Neural progenitor cell (in vitro differentiated cells): ENCODE measurements at regions not wholly inside any gene's neighbourhood (a gene's known extent, or its start where the extent isn't known, plus 50 kb on each side); places are given as distances from the start of the nearest gene placed in this dataset.

Experiments used
- DNase-seq: peaks from one replicate; pipeline ENCODE4 v3.0.0-alpha.2; 2016; ENCODE audit warnings: low spot score
- H2AFZ ChIP-seq: fragments of 200-600 bp; sonication (generic); replicated peaks from 2 replicates; pipeline ENCODE4 v1.6.1; 2016; ENCODE audit warnings: antibody characterized with exemption
- H3F3A ChIP-seq: fragments of 200-600 bp; sonication (generic); 2 replicates; pipeline ENCODE4 v1.6.1; 2016; ENCODE audit warnings: antibody characterized with exemption, low read depth
- H3K27ac ChIP-seq: fragments of 200-600 bp; sonication (generic); 2 replicates; pipeline ENCODE4 v1.5.1; 2016; ENCODE audit warnings: mild to moderate bottlenecking
- H3K27me3 ChIP-seq: fragments of 200-600 bp; sonication (generic); 2 replicates; pipeline ENCODE4 v1.6.1; 2016; ENCODE audit warnings: mild to moderate bottlenecking, moderate library complexity
- H3K36me3 ChIP-seq: fragments of 200-600 bp; sonication (generic); 2 replicates; pipeline ENCODE4 v1.5.1; 2016
- H3K4me1 ChIP-seq: fragments of 200-600 bp; sonication (generic); 2 replicates; pipeline ENCODE4 v1.6.1; 2016; ENCODE audit warnings: mixed run types
- H3K4me2 ChIP-seq: fragments of 200-600 bp; sonication (generic); 2 replicates; pipeline ENCODE4 v1.6.1; 2016
- H3K4me3 ChIP-seq: fragments of 200-600 bp; sonication (generic); 2 replicates; pipeline ENCODE4 v1.5.1; 2016
- H3K79me2 ChIP-seq: fragments of 200-600 bp; sonication (generic); 2 replicates; pipeline ENCODE4 v1.6.1; 2016; ENCODE audit warnings: low read depth
- H3K9ac ChIP-seq: fragments of 200-600 bp; sonication (generic); 2 replicates; pipeline ENCODE4 v1.6.1; 2016
- H3K9me3 ChIP-seq: fragments of 200-600 bp; sonication (generic); 2 replicates; pipeline ENCODE4 v1.5.1; 2016; ENCODE audit warnings: low read depth
- H4K20me1 ChIP-seq: fragments of 200-600 bp; sonication (generic); 2 replicates; pipeline ENCODE4 v1.6.1; 2016; ENCODE audit warnings: low read depth
- H3K27ac Mint-ChIP-seq: 3 replicates; pipeline ENCODE4 v1.8.0; 2021; ENCODE audit warnings: mixed read lengths
- H3K27me3 Mint-ChIP-seq: 2 replicates; pipeline ENCODE4 v1.8.0; 2022; ENCODE audit warnings: low read depth, mild to moderate bottlenecking, inconsistent platforms, moderate library complexity, mixed read lengths; ENCODE audit not compliant: insufficient read depth
- H3K36me3 Mint-ChIP-seq: 3 replicates; pipeline ENCODE4 v1.8.0; 2021; ENCODE audit warnings: mixed read lengths
- H3K4me1 Mint-ChIP-seq: 3 replicates; pipeline ENCODE4 v1.8.0; 2021; ENCODE audit warnings: mixed read lengths
- H3K4me3 Mint-ChIP-seq: 3 replicates; pipeline ENCODE4 v1.8.0; 2021; ENCODE audit warnings: mild to moderate bottlenecking, moderate library complexity, mixed read lengths
- H3K9me3 Mint-ChIP-seq: 3 replicates; pipeline ENCODE4 v1.8.0; 2020; ENCODE audit warnings: mixed read lengths
- CTCF ChIP-seq: fragments of 200-600 bp; sonication (generic); IDR thresholded peaks from 2 replicates; pipeline ENCODE4 v1.5.1; 2017; ENCODE audit warnings: antibody characterized with exemption, mild to moderate bottlenecking
- EZH2 ChIP-seq: fragments of 200-600 bp; sonication (generic); IDR thresholded peaks from 2 replicates; pipeline ENCODE4 v1.6.1; 2017; ENCODE audit warnings: antibody characterized with exemption, mild to moderate bottlenecking, moderate library complexity
- EZH2phosphoT487 ChIP-seq: fragments of 200-600 bp; sonication (generic); IDR thresholded peaks from 2 replicates; pipeline ENCODE4 v1.6.1; 2017; ENCODE audit warnings: antibody characterized with exemption

GRCh38 chr2:138215958-138216357 is 251.7 kb downstream of the HNMT start:
- Histone ChIP-seq H3K4me1 (peaks cover 4% of the 10 kb centered on the region), H3K27ac (no peak overlapping the region), H2AFZ (no peak overlapping the region), H3K9ac (no peak overlapping the region), H3K9me3 (no peaks in the 10 kb centered on the region), H3K79me2 (no peaks in the 10 kb centered on the region), H3K27me3 (no peaks in the 10 kb centered on the region), H3K36me3 (no peaks in the 10 kb centered on the region), H4K20me1 (no peaks in the 10 kb centered on the region), H3K4me2 (no peak overlapping the region), H3F3A (no peaks in the 10 kb centered on the region), H3K4me3 (no peak overlapping the region)
- DNase-seq: no peak
- Mint-ChIP-seq H3K4me3 (no peak overlapping the region), H3K27ac (no peak overlapping the region), H3K4me1 (no peaks in the 10 kb centered on the region), H3K27me3 (no peaks in the 10 kb centered on the region), H3K36me3 (no peaks in the 10 kb centered on the region), H3K9me3 (no peaks in the 10 kb centered on the region)
- TF ChIP-seq CTCF: no peak
- no peak for TF ChIP-seq EZH2
- no peak for TF ChIP-seq EZH2phosphoT487

- Mint-ChIP-seq H3K36me3 (no peaks in the 10 kb centered on the region), H3K9me3 (no peaks in the 10 kb centered on the region), H3K4me1 (no peaks in the 10 kb centered on the region), H3K27ac (no peak overlapping the region), H3K4me3 (no peak overlapping the region), H3K27me3 (no peaks in the 10 kb centered on the region)
- H3K9me3 ChIP-seq: no peaks in the 10 kb centered on the region
- no peaks in the 10 kb centered on the region for H3K36me3 ChIP-seq
- H2AFZ ChIP-seq: no peak overlapping the region
- TF ChIP-seq CTCF (no peak), EZH2 (no peak), EZH2phosphoT487 (no peak)
- no peak overlapping the region for H3K9ac ChIP-seq
- H3K4me3 ChIP-seq: no peak overlapping the region
- H3K79me2 ChIP-seq: no peaks in the 10 kb centered on the region
- H3F3A ChIP-seq: no peaks in the 10 kb centered on the region
- no peaks in the 10 kb centered on the region for H4K20me1 ChIP-seq
- no peak for DNase-seq
- H3K27me3 ChIP-seq: no peaks in the 10 kb centered on the region
- no peak overlapping the region for H3K4me2 ChIP-seq
- H3K4me1 ChIP-seq: peaks cover 4% of the 10 kb centered on the region
- H3K27ac ChIP-seq: peak overlapping the region; percentile 22
Observed at GRCh38 chr2:138217975-138218374, 253.7 kb downstream of the HNMT start.

GRCh38 chr2:138218397-138218796 is 254.1 kb downstream of the HNMT start:
- Histone ChIP-seq H3K27me3 (no peaks in the 10 kb centered on the region), H3K4me3 (no peak overlapping the region), H3K27ac (no peak overlapping the region), H3K79me2 (no peaks in the 10 kb centered on the region), H3K9ac (no peak overlapping the region), H2AFZ (no peak overlapping the region), H3K4me1 (peaks cover 4% of the 10 kb centered on the region), H3K9me3 (no peaks in the 10 kb centered on the region), H3K36me3 (no peaks in the 10 kb centered on the region), H4K20me1 (no peaks in the 10 kb centered on the region), H3K4me2 (no peak overlapping the region), H3F3A (no peaks in the 10 kb centered on the region)
- Mint-ChIP-seq H3K4me1 (no peaks in the 10 kb centered on the region), H3K27ac (no peak overlapping the region), H3K9me3 (no peaks in the 10 kb centered on the region), H3K27me3 (no peaks in the 10 kb centered on the region), H3K4me3 (no peak overlapping the region), H3K36me3 (no peaks in the 10 kb centered on the region)
- TF ChIP-seq CTCF: no peak
- TF ChIP-seq EZH2: no peak
- no peak for TF ChIP-seq EZH2phosphoT487
- DNase-seq: no peak

- Histone ChIP-seq H3K4me3 (no peak overlapping the region), H4K20me1 (no peaks in the 10 kb centered on the region), H2AFZ (no peak overlapping the region), H3K4me1 (no peaks in the 10 kb centered on the region), H3K36me3 (no peaks in the 10 kb centered on the region), H3K4me2 (no peak overlapping the region), H3F3A (no peaks in the 10 kb centered on the region), H3K27ac (no peak overlapping the region), H3K9me3 (no peaks in the 10 kb centered on the region), H3K27me3 (no peaks in the 10 kb centered on the region), H3K79me2 (no peaks in the 10 kb centered on the region), H3K9ac (no peak overlapping the region)
- no peaks in the 10 kb centered on the region for H3K36me3 Mint-ChIP-seq
- no peaks in the 10 kb centered on the region for H3K27me3 Mint-ChIP-seq
- H3K4me3 Mint-ChIP-seq: no peak overlapping the region
- DNase-seq: no peak
- no peak overlapping the region for H3K27ac Mint-ChIP-seq
- no peaks in the 10 kb centered on the region for H3K4me1 Mint-ChIP-seq
- no peaks in the 10 kb centered on the region for H3K9me3 Mint-ChIP-seq
- TF ChIP-seq EZH2: no peak
- TF ChIP-seq EZH2phosphoT487: no peak
- no peak for TF ChIP-seq CTCF
Observed at GRCh38 chr2:138219961-138220360, 255.7 kb downstream of the HNMT start.
